ENCODE measurements at regions not wholly inside any gene's neighbourhood (a gene's known extent, or its start where the extent isn't known, plus 50 kb on each side); places are given as distances from the start of the nearest gene placed in this dataset.

GRCh38 chr2:144146076-144146475 lies 373.8 kb downstream of the ZEB2 start:
- H3K27me3 Mint-ChIP-seq (ENCODE audit: unreplicated experiment) = peaks cover 1% of the 10 kb centered on the region
- H3K36me3 Mint-ChIP-seq (ENCODE audit: low read depth, unreplicated experiment) = no peaks in the 10 kb centered on the region
- peaks cover 5% of the 10 kb centered on the region for H3K4me1 Mint-ChIP-seq (ENCODE audit: unreplicated experiment)
- TF ChIP-seq CTCF (IDR thresholded peaks at IDR 0.05; ENCODE audit: unreplicated experiment) = no peak
- H3K27ac Mint-ChIP-seq (ENCODE audit: unreplicated experiment) = no peak overlapping the region
- no peak overlapping the region for H3K4me3 Mint-ChIP-seq (ENCODE audit: unreplicated experiment)
- DNase-seq (ENCODE audit: low spot score) = no peak
- no peaks in the 10 kb centered on the region for H3K9me3 Mint-ChIP-seq (ENCODE audit: unreplicated experiment)

GRCh38 chr2:144143294-144144151 lies 376.4 kb downstream of the ZEB2 start:
- no peaks in the 10 kb centered on the region for H3K4me1 Mint-ChIP-seq (ENCODE audit: unreplicated experiment)
- peaks cover 3% of the 10 kb centered on the region for H3K27me3 Mint-ChIP-seq (ENCODE audit: unreplicated experiment)
- H3K9me3 Mint-ChIP-seq (ENCODE audit: unreplicated experiment) = no peaks in the 10 kb centered on the region
- no peak for TF ChIP-seq CTCF (IDR thresholded peaks at IDR 0.05; ENCODE audit: unreplicated experiment)
- no peak overlapping the region for H3K4me3 Mint-ChIP-seq (ENCODE audit: unreplicated experiment)
- no peaks in the 10 kb centered on the region for H3K36me3 Mint-ChIP-seq (ENCODE audit: low read depth, unreplicated experiment)
- no peak for DNase-seq (ENCODE audit: low spot score)
- H3K27ac Mint-ChIP-seq (ENCODE audit: unreplicated experiment) = no peak overlapping the region

GRCh38 chr2:144140891-144141290 lies 379.0 kb downstream of the ZEB2 start:
- Mint-ChIP-seq H3K27me3 (ENCODE audit: unreplicated experiment) (peaks cover 2% of the 10 kb centered on the region), H3K36me3 (ENCODE audit: low read depth, unreplicated experiment) (peaks cover 5% of the 10 kb centered on the region), H3K27ac (ENCODE audit: unreplicated experiment) (no peak overlapping the region), H3K9me3 (ENCODE audit: unreplicated experiment) (no peaks in the 10 kb centered on the region), H3K4me3 (ENCODE audit: unreplicated experiment) (no peak overlapping the region), H3K4me1 (ENCODE audit: unreplicated experiment) (no peaks in the 10 kb centered on the region)
- no peak for DNase-seq (ENCODE audit: low spot score)
- no peak for TF ChIP-seq CTCF (IDR thresholded peaks at IDR 0.05; ENCODE audit: unreplicated experiment)

GRCh38 chr2:144137705-144138428 lies 382.1 kb downstream of the ZEB2 start:
- Mint-ChIP-seq H3K36me3 (ENCODE audit: low read depth, unreplicated experiment) (peaks cover 5% of the 10 kb centered on the region), H3K4me1 (ENCODE audit: unreplicated experiment) (peaks cover 5% of the 10 kb centered on the region), H3K4me3 (ENCODE audit: unreplicated experiment) (no peak overlapping the region), H3K27ac (ENCODE audit: unreplicated experiment) (no peak overlapping the region), H3K9me3 (ENCODE audit: unreplicated experiment) (no peaks in the 10 kb centered on the region), H3K27me3 (ENCODE audit: unreplicated experiment) (peaks cover 2% of the 10 kb centered on the region)
- no peak for DNase-seq (ENCODE audit: low spot score)
- TF ChIP-seq CTCF (IDR thresholded peaks at IDR 0.05; ENCODE audit: unreplicated experiment) = no peak

- TF ChIP-seq CTCF (IDR thresholded peaks at IDR 0.05; ENCODE audit: unreplicated experiment) = no peak
- no peak for DNase-seq (ENCODE audit: low spot score)
These were observed 382.6 kb downstream of the ZEB2 start for GRCh38 chr2:144137272-144137671.

More at GRCh38 chr2:144137272-144137671, 382.6 kb downstream of the ZEB2 start:
- Mint-ChIP-seq H3K9me3 (ENCODE audit: unreplicated experiment) (no peaks in the 10 kb centered on the region), H3K36me3 (ENCODE audit: low read depth, unreplicated experiment) (peaks cover 5% of the 10 kb centered on the region), H3K4me1 (ENCODE audit: unreplicated experiment) (peaks cover 5% of the 10 kb centered on the region), H3K27ac (ENCODE audit: unreplicated experiment) (no peak overlapping the region), H3K27me3 (ENCODE audit: unreplicated experiment) (peaks cover 2% of the 10 kb centered on the region), H3K4me3 (ENCODE audit: unreplicated experiment) (no peak overlapping the region)
